GM12878 (cell line): ENCODE measurements at regions not wholly inside any gene's neighbourhood (a gene's known extent, or its start where the extent isn't known, plus 50 kb on each side); places are given as distances from the start of the nearest gene placed in this dataset.

ENCODE experiments used
- SP1 ChIP-seq: IDR thresholded peaks from one replicate; pipeline ENCODE4 v1.6.1; 2011; ENCODE audit warnings: low read depth, low read length
- ZNF207 ChIP-seq: fragments of 450-650 bp; IDR thresholded peaks from 2 replicates; pipeline ENCODE4 v1.6.1; 2014; ENCODE audit warnings: antibody characterized with exemption, mild to moderate bottlenecking, borderline replicate concordance
- TF ChIP-seq, protein P1 (sequence below): IDR thresholded peaks from 2 replicates; pipeline ENCODE4 v1.6.1; 2012; ENCODE audit warnings: low read length, inconsistent platforms
- TF ChIP-seq, protein P2 (sequence below): fragments of 450-650 bp; IDR thresholded peaks from 2 replicates; pipeline ENCODE4 v1.6.1; 2016; ENCODE audit warnings: mild to moderate bottlenecking
- TF ChIP-seq, protein P3 (sequence below), 3 experiments: IDR thresholded peaks in 2 of 3; conservative IDR thresholded peaks in 1 of 3; 2 replicates each; pipeline ENCODE4 v1.5.1; 2011; ENCODE audit warnings: low read depth in 3 of 3, low read length in 3 of 3, mild to moderate bottlenecking in 3 of 3, control low read depth in 2 of 3, moderate library complexity in 2 of 3, inconsistent platforms in 1 of 3, mixed read lengths in 1 of 3; ENCODE audit not compliant: control insufficient read depth in 2 of 3, insufficient read depth in 1 of 3; ENCODE audit errors: extremely low read depth in 1 of 3
- TF ChIP-seq, protein P4 (sequence below): IDR thresholded peaks from 2 replicates; pipeline ENCODE4 v1.6.1; 2012; ENCODE audit warnings: low read depth, low read length, improper control_type of control experiment

DNA sequence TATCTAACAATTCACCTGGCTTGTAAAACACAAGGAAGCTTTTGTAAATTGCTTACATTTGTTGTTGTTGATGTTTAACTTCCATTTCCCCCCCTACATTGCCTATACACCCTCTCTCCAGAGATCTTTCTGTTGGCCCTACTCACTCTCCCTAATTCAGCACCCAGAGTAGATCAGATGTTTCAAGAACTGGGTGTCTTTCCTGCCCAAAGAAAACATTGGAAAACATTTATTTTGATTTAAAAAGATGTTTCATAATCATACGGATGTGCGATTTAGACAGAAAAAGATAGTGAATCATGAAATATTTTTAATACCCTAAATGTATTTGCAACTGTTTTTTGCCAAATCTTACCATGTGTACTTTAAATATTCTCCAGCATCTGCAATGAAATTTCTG lies 446.4 kb upstream of the RGS6 start (continued):
- TF ChIP-seq, protein P1, sequence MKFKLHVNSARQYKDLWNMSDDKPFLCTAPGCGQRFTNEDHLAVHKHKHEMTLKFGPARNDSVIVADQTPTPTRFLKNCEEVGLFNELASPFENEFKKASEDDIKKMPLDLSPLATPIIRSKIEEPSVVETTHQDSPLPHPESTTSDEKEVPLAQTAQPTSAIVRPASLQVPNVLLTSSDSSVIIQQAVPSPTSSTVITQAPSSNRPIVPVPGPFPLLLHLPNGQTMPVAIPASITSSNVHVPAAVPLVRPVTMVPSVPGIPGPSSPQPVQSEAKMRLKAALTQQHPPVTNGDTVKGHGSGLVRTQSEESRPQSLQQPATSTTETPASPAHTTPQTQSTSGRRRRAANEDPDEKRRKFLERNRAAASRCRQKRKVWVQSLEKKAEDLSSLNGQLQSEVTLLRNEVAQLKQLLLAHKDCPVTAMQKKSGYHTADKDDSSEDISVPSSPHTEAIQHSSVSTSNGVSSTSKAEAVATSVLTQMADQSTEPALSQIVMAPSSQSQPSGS: no peak
- no peak for TF ChIP-seq SP1
- TF ChIP-seq, protein P2, sequence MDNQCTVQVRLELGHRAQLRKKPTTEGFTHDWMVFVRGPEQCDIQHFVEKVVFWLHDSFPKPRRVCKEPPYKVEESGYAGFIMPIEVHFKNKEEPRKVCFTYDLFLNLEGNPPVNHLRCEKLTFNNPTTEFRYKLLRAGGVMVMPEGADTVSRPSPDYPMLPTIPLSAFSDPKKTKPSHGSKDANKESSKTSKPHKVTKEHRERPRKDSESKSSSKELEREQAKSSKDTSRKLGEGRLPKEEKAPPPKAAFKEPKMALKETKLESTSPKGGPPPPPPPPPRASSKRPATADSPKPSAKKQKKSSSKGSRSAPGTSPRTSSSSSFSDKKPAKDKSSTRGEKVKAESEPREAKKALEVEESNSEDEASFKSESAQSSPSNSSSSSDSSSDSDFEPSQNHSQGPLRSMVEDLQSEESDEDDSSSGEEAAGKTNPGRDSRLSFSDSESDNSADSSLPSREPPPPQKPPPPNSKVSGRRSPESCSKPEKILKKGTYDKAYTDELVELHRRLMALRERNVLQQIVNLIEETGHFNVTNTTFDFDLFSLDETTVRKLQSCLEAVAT: no peak
- TF ChIP-seq ZNF207: no peak
- TF ChIP-seq, protein P3, sequence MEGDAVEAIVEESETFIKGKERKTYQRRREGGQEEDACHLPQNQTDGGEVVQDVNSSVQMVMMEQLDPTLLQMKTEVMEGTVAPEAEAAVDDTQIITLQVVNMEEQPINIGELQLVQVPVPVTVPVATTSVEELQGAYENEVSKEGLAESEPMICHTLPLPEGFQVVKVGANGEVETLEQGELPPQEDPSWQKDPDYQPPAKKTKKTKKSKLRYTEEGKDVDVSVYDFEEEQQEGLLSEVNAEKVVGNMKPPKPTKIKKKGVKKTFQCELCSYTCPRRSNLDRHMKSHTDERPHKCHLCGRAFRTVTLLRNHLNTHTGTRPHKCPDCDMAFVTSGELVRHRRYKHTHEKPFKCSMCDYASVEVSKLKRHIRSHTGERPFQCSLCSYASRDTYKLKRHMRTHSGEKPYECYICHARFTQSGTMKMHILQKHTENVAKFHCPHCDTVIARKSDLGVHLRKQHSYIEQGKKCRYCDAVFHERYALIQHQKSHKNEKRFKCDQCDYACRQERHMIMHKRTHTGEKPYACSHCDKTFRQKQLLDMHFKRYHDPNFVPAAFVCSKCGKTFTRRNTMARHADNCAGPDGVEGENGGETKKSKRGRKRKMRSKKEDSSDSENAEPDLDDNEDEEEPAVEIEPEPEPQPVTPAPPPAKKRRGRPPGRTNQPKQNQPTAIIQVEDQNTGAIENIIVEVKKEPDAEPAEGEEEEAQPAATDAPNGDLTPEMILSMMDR (IDR thresholded peaks at IDR 0.05 in 2 of 3, conservative IDR thresholded peaks at IDR 0.05 in 1 of 3; ENCODE audit: control insufficient read depth in 2 of 3, extremely low read depth in 1 of 3, insufficient read depth in 1 of 3, low read depth in 3 of 3, low read length in 3 of 3): no peak
- TF ChIP-seq, protein P4, sequence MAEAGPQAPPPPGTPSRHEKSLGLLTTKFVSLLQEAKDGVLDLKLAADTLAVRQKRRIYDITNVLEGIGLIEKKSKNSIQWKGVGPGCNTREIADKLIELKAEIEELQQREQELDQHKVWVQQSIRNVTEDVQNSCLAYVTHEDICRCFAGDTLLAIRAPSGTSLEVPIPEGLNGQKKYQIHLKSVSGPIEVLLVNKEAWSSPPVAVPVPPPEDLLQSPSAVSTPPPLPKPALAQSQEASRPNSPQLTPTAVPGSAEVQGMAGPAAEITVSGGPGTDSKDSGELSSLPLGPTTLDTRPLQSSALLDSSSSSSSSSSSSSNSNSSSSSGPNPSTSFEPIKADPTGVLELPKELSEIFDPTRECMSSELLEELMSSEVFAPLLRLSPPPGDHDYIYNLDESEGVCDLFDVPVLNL: no peak
